Smooth muscle cell (in vitro differentiated cells): ENCODE measurements at regions not wholly inside any gene's neighbourhood (a gene's known extent, or its start where the extent isn't known, plus 50 kb on each side); places are given as distances from the start of the nearest gene placed in this dataset.

Experiments
- DNase-seq: peaks from one replicate; lab custom pipeline; 2025; ENCODE audit not compliant: unreplicated experiment; lab: John Stamatoyannopoulos, UW
- H2AFZ ChIP-seq: fragments of 200-600 bp; sonication (generic); 2 replicates; pipeline ENCODE4 v1.6.0; 2016; ENCODE audit warnings: antibody characterized with exemption, low read depth, mild to moderate bottlenecking
- H3F3A ChIP-seq: fragments of 200-600 bp; sonication (generic); 2 replicates; pipeline ENCODE4 v1.6.0; 2017; ENCODE audit warnings: antibody characterized with exemption, low read depth
- H3K27ac ChIP-seq: fragments of 200-600 bp; sonication (generic); 2 replicates; pipeline ENCODE4 v1.5.1; 2016; ENCODE audit warnings: low read depth, mild to moderate bottlenecking
- H3K27me3 ChIP-seq: fragments of 200-600 bp; sonication (generic); 2 replicates; pipeline ENCODE4 v1.6.1; 2016; ENCODE audit warnings: low read depth, mild to moderate bottlenecking
- H3K36me3 ChIP-seq: fragments of 200-600 bp; sonication (generic); 2 replicates; pipeline ENCODE4 v1.5.1; 2016; ENCODE audit warnings: low read depth
- H3K4me1 ChIP-seq: fragments of 200-600 bp; sonication (generic); 2 replicates; pipeline ENCODE4 v1.5.1; 2016; ENCODE audit warnings: low read depth
- H3K4me2 ChIP-seq: fragments of 200-600 bp; sonication (generic); 2 replicates; pipeline ENCODE4 v1.6.0; 2016; ENCODE audit warnings: mild to moderate bottlenecking
- H3K4me3 ChIP-seq: fragments of 200-600 bp; sonication (generic); 2 replicates; pipeline ENCODE4 v1.5.1; 2016; ENCODE audit warnings: mild to moderate bottlenecking
- H3K79me2 ChIP-seq: fragments of 200-600 bp; sonication (generic); 2 replicates; pipeline ENCODE4 v1.6.0; 2016; ENCODE audit warnings: low read depth, mild to moderate bottlenecking
- H3K9ac ChIP-seq: fragments of 200-600 bp; sonication (generic); 2 replicates; pipeline ENCODE4 v1.6.0; 2016; ENCODE audit warnings: low read depth
- H3K9me3 ChIP-seq: fragments of 200-600 bp; sonication (generic); replicated peaks from 2 replicates; pipeline ENCODE4 v1.5.1; 2016; ENCODE audit warnings: low read depth
- H4K20me1 ChIP-seq: fragments of 200-600 bp; sonication (generic); 2 replicates; pipeline ENCODE4 v1.6.0; 2016; ENCODE audit warnings: low read depth
- WGBS: methylation state at CpG from one replicate; pipeline ENCODE4 v1.1.7; 2016; ENCODE audit warnings: low lambda C conversion rate; 5-methylcytosine and 5-hydroxymethylcytosine counted together
- TF ChIP-seq, protein P1 (sequence below): fragments of 200-600 bp; sonication (generic); IDR thresholded peaks from 2 replicates; pipeline ENCODE4 v1.5.1; 2017; ENCODE audit warnings: borderline replicate concordance, mild to moderate bottlenecking, antibody characterized with exemption; ENCODE audit not compliant: insufficient read depth, poor library complexity, severe bottlenecking

- Histone ChIP-seq H3K27me3 (no peaks in the 10 kb centered on the region), H3K4me3 (no peak overlapping the region), H3K9ac (no peak overlapping the region), H3K9me3 (no peaks in the 10 kb centered on the region), H3K4me1 (no peaks in the 10 kb centered on the region), H3K36me3 (no peaks in the 10 kb centered on the region), H2AFZ (no peak overlapping the region), H3K4me2 (no peak overlapping the region), H3K27ac (no peak overlapping the region), H4K20me1 (no peaks in the 10 kb centered on the region), H3F3A (no peaks in the 10 kb centered on the region), H3K79me2 (no peaks in the 10 kb centered on the region)
- 96% methylated on average over 3 of the region's 3 CpGs for WGBS
- TF ChIP-seq, protein P1, sequence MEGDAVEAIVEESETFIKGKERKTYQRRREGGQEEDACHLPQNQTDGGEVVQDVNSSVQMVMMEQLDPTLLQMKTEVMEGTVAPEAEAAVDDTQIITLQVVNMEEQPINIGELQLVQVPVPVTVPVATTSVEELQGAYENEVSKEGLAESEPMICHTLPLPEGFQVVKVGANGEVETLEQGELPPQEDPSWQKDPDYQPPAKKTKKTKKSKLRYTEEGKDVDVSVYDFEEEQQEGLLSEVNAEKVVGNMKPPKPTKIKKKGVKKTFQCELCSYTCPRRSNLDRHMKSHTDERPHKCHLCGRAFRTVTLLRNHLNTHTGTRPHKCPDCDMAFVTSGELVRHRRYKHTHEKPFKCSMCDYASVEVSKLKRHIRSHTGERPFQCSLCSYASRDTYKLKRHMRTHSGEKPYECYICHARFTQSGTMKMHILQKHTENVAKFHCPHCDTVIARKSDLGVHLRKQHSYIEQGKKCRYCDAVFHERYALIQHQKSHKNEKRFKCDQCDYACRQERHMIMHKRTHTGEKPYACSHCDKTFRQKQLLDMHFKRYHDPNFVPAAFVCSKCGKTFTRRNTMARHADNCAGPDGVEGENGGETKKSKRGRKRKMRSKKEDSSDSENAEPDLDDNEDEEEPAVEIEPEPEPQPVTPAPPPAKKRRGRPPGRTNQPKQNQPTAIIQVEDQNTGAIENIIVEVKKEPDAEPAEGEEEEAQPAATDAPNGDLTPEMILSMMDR = no peak
- no peak for DNase-seq
Observed at GRCh38 chr2:223225266-223225665, 173.3 kb downstream of the KCNE4 start.

- TF ChIP-seq, protein P1 = no peak
- Histone ChIP-seq H3F3A (no peaks in the 10 kb centered on the region), H3K27me3 (no peaks in the 10 kb centered on the region), H3K9ac (no peak overlapping the region), H3K36me3 (no peaks in the 10 kb centered on the region), H4K20me1 (no peaks in the 10 kb centered on the region), H3K4me3 (no peak overlapping the region), H3K79me2 (no peaks in the 10 kb centered on the region), H2AFZ (no peak overlapping the region), H3K27ac (no peak overlapping the region), H3K4me2 (no peak overlapping the region), H3K4me1 (no peaks in the 10 kb centered on the region), H3K9me3 (no peaks in the 10 kb centered on the region)
- DNase-seq = no peak
- WGBS = 94% methylated on average over 1 of the region's 1 CpG
Observed at GRCh38 chr2:223226264-223226663, 174.3 kb downstream of the KCNE4 start.

DNA sequence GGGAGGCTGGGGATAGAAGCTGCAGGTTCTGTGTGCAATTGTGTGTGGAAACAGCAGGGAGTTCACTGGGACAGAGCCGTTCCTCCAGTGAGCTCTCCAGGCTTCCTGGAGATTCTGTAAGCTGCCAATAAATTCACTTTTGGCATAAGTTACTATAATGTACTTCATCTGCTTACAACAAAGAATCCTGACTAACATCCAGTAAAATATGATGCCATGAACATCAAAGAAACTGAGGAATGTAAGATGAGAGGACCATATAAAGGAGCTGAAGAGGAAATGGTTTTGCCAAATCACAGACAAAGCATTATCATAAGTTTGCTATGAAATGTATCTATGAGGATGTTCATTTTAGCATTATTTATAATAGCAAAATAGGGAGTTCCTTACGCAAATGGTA lies 175.3 kb downstream of the KCNE4 start:
- H3K79me2 ChIP-seq = no peaks in the 10 kb centered on the region
- H3K9ac ChIP-seq = no peak overlapping the region
- no peak for DNase-seq
- no peaks in the 10 kb centered on the region for H3K36me3 ChIP-seq
- no peaks in the 10 kb centered on the region for H3K4me1 ChIP-seq
- WGBS = 80% methylated on average over 2 of the region's 2 CpGs
- no peak overlapping the region for H3K27ac ChIP-seq
- no peak overlapping the region for H3K4me2 ChIP-seq
- H3K27me3 ChIP-seq = no peaks in the 10 kb centered on the region
- no peaks in the 10 kb centered on the region for H4K20me1 ChIP-seq
- no peaks in the 10 kb centered on the region for H3K9me3 ChIP-seq
- TF ChIP-seq, protein P1 = no peak
- H3F3A ChIP-seq = no peaks in the 10 kb centered on the region
- no peak overlapping the region for H3K4me3 ChIP-seq
- no peak overlapping the region for H2AFZ ChIP-seq

DNA sequence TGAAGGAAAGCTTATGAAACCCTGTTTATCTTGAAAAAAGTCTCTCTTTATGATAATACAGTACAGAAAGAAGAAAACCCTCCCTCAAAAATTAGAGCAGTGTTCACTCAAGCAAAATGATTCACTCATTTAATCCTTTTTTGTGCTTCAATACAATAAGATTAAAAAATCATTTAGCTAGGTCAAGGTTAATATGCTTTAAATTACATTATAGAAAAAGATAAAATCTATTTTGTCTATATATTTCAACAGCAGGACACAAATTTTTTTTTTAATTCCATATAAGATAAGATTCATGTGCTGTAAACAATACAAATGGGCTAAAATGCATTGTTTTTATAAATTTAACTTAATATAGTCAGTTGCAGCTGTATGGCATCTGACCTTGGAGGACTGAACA lies 176.9 kb downstream of the KCNE4 start:
- no peak overlapping the region for H3K9ac ChIP-seq
- no peak for DNase-seq
- TF ChIP-seq, protein P1 = no peak
- H3K27me3 ChIP-seq = no peaks in the 10 kb centered on the region
- H3K4me1 ChIP-seq = no peaks in the 10 kb centered on the region
- H3K4me3 ChIP-seq = no peak overlapping the region
- H3K36me3 ChIP-seq = no peaks in the 10 kb centered on the region
- H3K27ac ChIP-seq = no peak overlapping the region
- H2AFZ ChIP-seq = no peak overlapping the region
- H3K9me3 ChIP-seq = no peaks in the 10 kb centered on the region
- no peaks in the 10 kb centered on the region for H3F3A ChIP-seq
- H4K20me1 ChIP-seq = no peaks in the 10 kb centered on the region
- H3K79me2 ChIP-seq = no peaks in the 10 kb centered on the region
- H3K4me2 ChIP-seq = no peak overlapping the region
